ENCODE measurements at regions not wholly inside any gene's neighbourhood (a gene's known extent, or its start where the extent isn't known, plus 50 kb on each side); places are given as distances from the start of the nearest gene placed in this dataset.

GRCh38 chr4:23005691-23006090, 313.0 kb downstream of the GBA3 start:
- POLR2A ChIA-PET (ENCODE audit: unreplicated experiment), result no interaction called here
- dilution Hi-C loops (cut with HindIII; ENCODE audit: low sequenced_read_pairs, unreplicated experiment), result no loop called here

More at GRCh38 chr4:23005691-23006090, 313.0 kb downstream of the GBA3 start:
- Histone ChIP-seq H2BK15ac (ENCODE audit: low read depth, low read length) (no peak overlapping the region), H4K91ac (ENCODE audit: insufficient read depth, low read depth, low read length) (no peak overlapping the region), H2BK120ac (ENCODE audit: low read depth, low read length) (no peak overlapping the region), H3K9me3 (ENCODE audit: control insufficient read depth, insufficient read depth, low read length) (no peaks in the 10 kb centered on the region), H3K27me3 (ENCODE audit: control insufficient read depth, insufficient read depth, low read length) (no peaks in the 10 kb centered on the region), H3K14ac (replicated peaks; ENCODE audit: low read depth, low read length) (no peak overlapping the region), H3K56ac (ENCODE audit: extremely low read depth, insufficient read depth, low read length) (no peak overlapping the region), H4K20me1 (ENCODE audit: insufficient read depth, low read length) (no peaks in the 10 kb centered on the region), H3K79me1 (ENCODE audit: low read depth in 1 of 2, low read length in 2 of 2) (no peaks in the 10 kb centered on the region), H4K5ac (ENCODE audit: low read depth, low read length) (no peak overlapping the region), H3K36me3 (ENCODE audit: control insufficient read depth, insufficient read depth, low read length) (no peaks in the 10 kb centered on the region), H3K4me1 (ENCODE audit: control insufficient read depth, insufficient read depth, low read length) (no peaks in the 10 kb centered on the region), H2BK5ac (ENCODE audit: low read depth, low read length, poor library complexity, severe bottlenecking) (no peak overlapping the region), H4K8ac (ENCODE audit: low read depth in 2 of 2, low read length in 2 of 2) (no peak overlapping the region), H2AK9ac (replicated peaks; ENCODE audit: low read depth, low read length, poor library complexity) (no peak overlapping the region), H3K4me3 (ENCODE audit: insufficient read depth, low read depth, low read length) (no peak overlapping the region), H3K18ac (ENCODE audit: low read depth, low read length) (no peak overlapping the region), H3K9ac (ENCODE audit: low read depth, low read length) (no peak overlapping the region), H3K4me2 (ENCODE audit: low read depth, low read length) (no peak overlapping the region), H2AFZ (replicated peaks; ENCODE audit: low read length, poor library complexity) (no peak overlapping the region), H3K9me1 (ENCODE audit: insufficient read depth, low read length) (no peaks in the 10 kb centered on the region), H3K23ac (ENCODE audit: low read depth, low read length) (no peak overlapping the region), H3K4ac (ENCODE audit: low read depth, low read length) (no peak overlapping the region), H2AK5ac (ENCODE audit: low read depth, low read length) (no peak overlapping the region), H2BK20ac (ENCODE audit: low read depth, low read length) (no peak overlapping the region), H3K27ac (ENCODE audit: insufficient read depth, low read length) (no peak overlapping the region)
- ATAC-seq (ENCODE audit: low read depth) (no peak), DNase-seq (no peak)
- intact Hi-C loops (cut with micrococcal nuclease), result no loop called here
- no CpG with 5 or more reads among the region's 1 CpG for WGBS, 2 experiments (ENCODE audit: extremely low coverage in 2 of 2, insufficient read length in 1 of 2)
- CTCF ChIA-PET, result no interaction called here
- no peak for TF ChIP-seq CTCF (conservative IDR thresholded peaks at IDR 0.05; ENCODE audit: low read depth, low read length)
- TF ChIP-seq MAZ (IDR thresholded peaks at IDR 0.05; ENCODE audit: borderline replicate concordance, low read depth, low read length), result no peak
- no peak for TF ChIP-seq CHD1 (IDR thresholded peaks at IDR 0.05; ENCODE audit: low read depth, low read length)
- no peak for TF ChIP-seq BHLHE40 (IDR thresholded peaks at IDR 0.05; ENCODE audit: low read depth, low read length)
- TF ChIP-seq NFE2L2 (IDR thresholded peaks at IDR 0.05; ENCODE audit: low read depth, low read length), result no peak
- no peak for TF ChIP-seq MXI1 (IDR thresholded peaks at IDR 0.05; ENCODE audit: borderline replicate concordance, low read depth, low read length)
- no peak for TF ChIP-seq RCOR1 (IDR thresholded peaks at IDR 0.05; ENCODE audit: insufficient replicate concordance, low read length)
- TF ChIP-seq FOS (IDR thresholded peaks at IDR 0.05; ENCODE audit: low read depth, low read length), result no peak
- TF ChIP-seq CEBPB (IDR thresholded peaks at IDR 0.05; ENCODE audit: low read depth, low read length), result no peak
- TF ChIP-seq, protein P1, sequence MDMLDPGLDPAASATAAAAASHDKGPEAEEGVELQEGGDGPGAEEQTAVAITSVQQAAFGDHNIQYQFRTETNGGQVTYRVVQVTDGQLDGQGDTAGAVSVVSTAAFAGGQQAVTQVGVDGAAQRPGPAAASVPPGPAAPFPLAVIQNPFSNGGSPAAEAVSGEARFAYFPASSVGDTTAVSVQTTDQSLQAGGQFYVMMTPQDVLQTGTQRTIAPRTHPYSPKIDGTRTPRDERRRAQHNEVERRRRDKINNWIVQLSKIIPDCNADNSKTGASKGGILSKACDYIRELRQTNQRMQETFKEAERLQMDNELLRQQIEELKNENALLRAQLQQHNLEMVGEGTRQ (IDR thresholded peaks at IDR 0.05; ENCODE audit: low read depth, low read length), result no peak
- TF ChIP-seq RAD21 (IDR thresholded peaks at IDR 0.05; ENCODE audit: low read length), result no peak
- BruUV-seq (replicated peaks), result no TSS peak
- in situ Hi-C loops (cut with MboI; ENCODE audit: low sequenced_read_pairs), result no loop called here
